ENCODE measurements at regions not wholly inside any gene's neighbourhood (a gene's known extent, or its start where the extent isn't known, plus 50 kb on each side); places are given as distances from the start of the nearest gene placed in this dataset.

DNA sequence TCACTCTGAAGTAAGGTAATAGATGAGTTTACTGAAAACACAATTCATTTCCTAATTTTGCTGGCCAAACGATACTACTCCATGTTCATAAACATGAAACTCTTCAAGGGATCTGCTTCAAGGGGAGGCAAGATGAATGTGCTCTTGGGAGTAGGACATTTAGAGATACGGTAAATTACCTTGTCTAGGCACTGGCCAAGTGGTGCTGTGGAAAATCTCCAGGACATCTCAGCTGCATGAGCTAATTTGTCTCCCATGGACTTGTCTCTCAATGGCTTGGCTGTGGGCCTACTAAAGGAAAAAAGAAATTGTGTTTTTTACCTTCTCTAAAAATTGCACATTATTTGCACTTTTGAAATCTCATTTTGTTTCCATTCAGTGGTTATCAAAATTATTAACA lies 780.6 kb downstream of the LTN1 start:
- TF ChIP-seq CTCF (IDR thresholded peaks at IDR 0.05): no peak
- no peak for TF ChIP-seq EZH2phosphoT487 (IDR thresholded peaks at IDR 0.05)
- no peak for TF ChIP-seq EZH2 (IDR thresholded peaks at IDR 0.05)
